Stimulated activated CD8-positive, alpha-beta memory T cell treated with anti-CD3 and anti-CD28 coated beads, Interleukin-15, amount 100 ng/mL, for 24 hours (primary cell): ENCODE measurements at regions not wholly inside any gene's neighbourhood (a gene's known extent, or its start where the extent isn't known, plus 50 kb on each side); places are given as distances from the start of the nearest gene placed in this dataset.

Source experiments
- DNase-seq: peaks from one replicate; pipeline ENCODE4 v3.0.0-alpha.2; 2020; ENCODE audit warnings: low read depth

DNA sequence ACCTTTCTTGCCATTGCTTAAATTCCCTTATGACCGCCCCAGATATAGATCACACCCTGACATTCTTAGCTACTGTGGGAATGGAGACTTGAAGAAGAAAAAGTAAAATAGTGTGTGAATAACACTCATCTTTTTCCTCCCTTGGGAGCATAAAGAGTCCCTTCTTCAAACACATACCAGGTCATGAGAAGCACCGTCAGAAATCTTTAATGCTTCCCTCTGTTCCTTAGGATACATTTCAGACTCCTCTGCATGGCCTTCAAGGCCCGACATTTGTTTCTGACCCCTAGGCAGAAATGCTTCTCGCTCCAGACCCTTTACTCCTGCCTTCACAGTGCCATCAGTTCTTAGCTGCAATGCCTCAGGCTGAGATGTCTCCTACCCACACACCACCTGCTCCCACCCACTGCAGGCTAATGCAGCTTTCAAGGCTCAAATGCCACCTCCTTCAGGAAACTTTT, 143.8 kb upstream of the IL12A start:
- DNase-seq = no peak

DNA sequence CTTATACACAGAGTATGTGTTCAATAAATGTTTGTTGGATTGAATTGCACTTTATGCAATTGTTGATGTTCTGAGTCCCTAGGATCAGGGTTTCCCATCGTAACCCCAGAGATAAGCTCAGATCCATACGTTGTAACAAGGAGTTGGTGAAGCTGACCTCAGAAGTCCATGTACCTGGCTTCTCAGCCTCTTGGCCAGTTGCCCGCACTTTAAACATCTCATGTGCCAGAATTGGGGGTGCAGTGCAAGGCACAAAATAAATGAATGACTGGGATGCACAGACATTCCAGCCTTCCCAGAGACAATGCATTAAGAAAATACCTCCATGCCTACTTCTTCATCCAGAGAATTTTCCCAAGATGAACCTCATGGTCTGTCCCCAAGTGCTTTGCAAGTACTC, 142.9 kb upstream of the IL12A start:
- DNase-seq = no peak

DNA sequence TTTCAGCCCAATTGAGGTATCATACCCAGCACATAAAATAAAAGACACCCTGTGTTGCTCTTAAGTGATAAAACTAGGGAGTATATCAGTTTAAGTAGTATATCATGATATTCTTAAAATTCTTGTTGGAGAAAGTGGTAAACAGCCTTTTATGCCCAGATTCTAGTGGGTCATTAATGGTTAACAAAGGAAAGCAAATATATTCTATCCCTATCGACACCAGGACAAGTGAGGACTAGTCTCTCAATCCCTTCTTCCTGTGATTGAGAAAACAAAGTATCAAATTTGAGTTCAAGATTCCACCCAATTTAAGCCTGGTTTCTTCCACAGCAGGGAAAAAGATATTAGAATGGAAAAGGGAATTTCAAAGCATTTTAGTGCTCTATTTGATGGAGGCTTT, 142.4 kb upstream of the IL12A start:
- DNase-seq = no peak

DNA sequence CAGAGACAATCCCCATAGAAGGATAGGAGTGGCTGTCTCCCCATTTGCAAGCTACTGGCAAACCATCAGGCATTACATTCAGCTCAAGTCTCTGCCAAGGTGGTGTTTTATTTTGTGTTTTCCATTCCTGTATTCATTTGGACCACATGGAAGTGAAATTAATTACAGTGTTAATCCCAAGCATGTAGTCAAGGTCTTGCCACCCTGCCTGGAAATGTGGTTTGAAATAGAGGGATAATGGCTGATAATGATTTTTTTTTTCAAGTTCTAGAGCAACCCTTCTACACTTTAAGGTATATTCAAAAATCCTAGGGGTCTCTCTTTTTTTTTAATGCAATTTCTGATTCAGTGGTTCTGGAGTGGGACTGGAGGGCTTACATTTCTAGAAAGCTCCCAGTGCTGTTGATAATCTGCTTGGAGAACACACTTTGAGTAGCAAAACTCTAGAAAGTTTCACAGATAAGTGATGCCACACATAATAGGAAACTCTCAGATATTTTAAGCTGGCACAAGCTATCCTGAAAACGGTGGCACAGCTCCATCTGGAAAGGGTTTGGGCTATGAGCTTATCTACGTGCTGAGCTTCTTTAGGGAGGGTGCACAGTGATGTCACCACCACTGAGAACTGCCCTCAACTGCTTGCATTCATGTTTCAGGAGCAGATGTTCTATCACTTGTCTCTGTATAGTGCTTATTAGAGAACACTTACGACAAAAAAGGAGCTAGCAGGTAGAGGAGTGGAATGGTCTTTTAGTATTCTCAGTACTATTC, 140.1 kb upstream of the IL12A start:
- no peak for DNase-seq

DNA sequence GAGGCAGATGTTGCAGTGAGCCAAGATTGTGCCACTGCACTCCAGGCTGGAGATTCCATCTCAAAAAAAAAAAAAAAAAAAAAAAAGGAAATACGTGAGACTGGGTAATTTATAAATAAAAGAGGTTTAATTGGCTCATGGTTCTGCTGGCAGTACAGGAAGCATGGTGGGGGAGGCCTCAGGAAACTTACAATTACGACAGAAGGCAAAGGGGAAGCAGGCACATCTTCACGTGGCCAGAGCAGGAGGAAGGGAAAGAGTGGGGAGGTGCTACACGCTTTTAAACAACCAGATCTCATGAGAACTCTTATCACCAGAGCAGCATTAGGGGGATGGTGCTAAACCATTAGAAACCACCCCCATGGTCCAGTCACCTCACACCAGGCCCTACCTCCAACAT, 138.2 kb upstream of the IL12A start:
- no peak for DNase-seq

DNA sequence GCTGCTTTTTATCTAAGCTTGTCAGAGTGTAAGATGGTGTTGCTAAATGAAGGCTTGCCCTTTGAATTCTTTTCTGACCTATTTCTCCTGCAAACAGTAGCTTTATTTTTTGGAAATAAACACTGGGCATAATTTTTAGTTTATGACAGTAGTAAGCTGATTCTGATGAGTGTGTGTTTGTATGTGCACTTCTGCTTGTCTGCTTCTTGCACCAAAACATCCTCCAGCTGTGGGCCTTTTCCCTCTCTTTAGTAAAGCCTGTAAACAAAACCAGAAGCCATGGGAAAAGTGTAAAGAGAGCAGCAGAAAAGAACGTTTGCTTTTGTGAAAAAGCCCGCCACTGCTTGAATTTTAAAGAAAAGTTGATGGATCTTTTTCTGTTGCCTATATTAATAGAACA, 136.4 kb upstream of the IL12A start:
- no peak for DNase-seq

DNA sequence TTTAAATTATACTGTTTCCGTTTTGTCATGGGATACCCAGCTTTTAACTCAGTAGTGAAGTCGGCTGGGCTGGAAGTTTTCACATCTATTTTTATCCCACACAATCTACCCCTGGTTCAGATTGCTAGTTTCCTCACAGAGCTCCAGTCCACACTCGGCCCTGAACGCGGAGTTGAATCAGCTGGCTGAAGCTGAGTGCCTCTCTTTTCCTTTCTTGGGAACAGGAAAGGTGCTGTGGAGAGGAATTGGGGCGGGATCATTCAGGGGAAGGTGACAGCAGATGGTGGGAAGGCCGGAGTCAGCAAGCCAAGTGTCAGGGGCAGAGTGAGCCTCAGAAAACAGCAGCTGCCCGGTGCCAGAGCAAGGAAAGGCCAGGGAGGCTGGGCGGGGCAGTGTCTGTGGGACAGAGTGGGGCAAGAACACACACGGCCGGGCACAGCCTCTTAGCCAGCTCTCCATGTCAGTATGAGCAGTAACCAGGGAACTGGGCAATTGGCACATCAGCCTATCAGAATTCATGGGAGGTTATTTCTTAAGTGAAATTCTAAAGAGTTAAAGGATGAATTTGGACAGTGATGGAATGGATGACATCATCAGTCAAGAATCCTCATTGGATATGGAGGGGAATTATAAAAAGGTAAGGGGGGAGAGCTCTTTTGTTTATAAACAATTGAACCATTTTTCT, 135.7 kb upstream of the IL12A start:
- no peak for DNase-seq

DNA sequence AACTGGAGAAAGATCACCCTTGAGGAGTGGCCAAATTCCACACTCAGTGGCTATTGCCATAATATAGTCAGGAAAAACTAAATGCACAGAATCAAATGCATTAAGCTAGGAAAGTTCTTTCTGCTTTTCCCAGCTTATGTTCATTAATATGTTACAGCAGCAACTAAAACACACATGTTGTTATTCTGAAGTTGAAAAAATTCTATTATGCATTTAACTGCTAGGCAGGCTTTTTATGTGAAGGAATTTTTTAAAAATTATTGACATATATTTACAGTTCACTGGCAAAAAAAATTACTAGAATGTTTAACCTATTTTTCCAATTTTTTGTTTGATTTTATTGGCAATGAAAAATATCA, 135.2 kb upstream of the IL12A start:
- no peak for DNase-seq

DNA sequence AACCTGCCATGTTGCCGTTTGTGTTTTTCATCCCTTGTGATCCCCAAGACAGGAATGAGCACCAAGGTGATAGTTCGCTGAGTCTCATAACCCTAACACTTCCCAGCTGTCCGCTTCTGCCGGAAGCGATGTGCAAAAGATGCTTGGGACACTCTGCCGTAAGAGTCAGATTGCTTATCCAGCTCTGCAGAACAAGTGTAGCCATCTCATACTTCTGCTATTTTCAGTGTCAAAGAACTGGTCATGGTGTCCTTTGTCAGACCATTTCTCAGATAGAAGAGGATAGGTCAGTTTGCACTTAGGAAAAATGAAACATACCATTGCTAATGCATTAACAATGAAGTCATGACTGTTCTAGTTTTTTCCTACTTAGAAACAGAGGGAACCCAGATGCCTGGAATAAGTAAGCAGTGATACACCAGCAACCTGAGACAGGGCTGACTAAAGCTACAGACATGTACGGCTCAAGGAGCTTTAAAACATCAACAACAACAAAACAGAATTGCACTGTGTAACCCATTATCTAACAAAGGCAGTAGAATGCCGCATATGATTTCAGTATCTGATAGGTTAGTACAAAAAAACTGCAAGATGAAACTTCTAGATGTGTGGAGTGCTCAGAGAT, 134.0 kb upstream of the IL12A start:
- no peak for DNase-seq

DNA sequence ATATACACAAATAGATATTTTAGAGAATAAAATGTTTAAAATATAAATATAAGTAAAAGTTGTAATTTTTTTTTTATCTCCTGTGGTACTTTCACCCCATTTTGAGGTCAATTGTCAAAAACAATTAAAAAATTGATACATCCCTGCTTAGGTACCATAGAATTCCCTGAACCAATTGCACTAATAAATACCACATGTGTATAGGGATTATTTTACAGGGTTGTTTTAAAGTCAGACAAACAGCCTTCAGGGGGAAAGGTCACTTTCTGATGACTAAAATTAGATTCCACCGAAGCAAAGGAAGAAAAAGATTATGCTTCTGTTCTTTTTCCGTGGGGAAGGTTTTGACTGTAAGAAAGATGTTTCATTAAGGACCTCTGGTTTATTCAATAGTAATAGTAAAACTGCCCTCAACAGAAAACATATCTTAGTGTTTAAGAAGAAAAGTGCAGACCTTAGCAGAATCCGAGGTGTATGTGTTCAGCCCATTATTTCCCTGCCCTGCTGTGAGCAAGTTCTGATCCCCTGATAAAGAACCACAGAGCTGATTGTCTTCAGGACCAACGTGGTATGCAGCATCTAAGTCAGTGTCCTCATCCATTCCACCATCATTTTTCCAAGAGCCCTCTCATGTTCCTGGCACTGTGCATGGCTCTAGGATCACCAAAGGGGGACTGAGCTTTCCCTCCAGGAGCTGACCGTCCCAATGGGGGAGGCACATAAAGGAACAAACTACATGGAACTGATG, 132.9 kb upstream of the IL12A start:
- no peak for DNase-seq

DNA sequence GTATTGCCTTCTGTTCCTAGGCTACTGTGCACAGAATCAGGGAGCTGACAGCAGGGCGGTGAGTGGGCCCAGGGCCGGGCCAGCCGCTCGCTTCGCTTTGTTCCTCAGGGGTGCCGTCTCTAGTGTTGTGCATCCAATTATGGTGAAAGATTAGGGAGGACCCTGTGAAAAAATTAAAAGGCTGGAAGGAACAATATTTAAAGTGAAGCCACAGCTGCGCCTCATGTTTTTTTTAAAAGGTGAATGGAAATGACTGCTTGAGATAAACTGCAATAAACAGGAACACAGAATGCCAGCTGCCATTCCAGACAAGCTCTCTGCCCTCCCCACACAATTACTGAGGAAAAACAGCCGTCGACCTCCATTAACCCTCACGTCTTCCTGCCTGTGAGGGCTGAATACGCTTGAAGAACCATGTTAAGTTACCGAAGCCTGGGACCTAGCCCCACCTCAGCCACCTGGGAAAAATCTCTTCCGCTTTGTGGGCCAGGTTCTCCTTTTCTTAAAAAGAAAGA, 132.0 kb upstream of the IL12A start:
- no peak for DNase-seq

DNA sequence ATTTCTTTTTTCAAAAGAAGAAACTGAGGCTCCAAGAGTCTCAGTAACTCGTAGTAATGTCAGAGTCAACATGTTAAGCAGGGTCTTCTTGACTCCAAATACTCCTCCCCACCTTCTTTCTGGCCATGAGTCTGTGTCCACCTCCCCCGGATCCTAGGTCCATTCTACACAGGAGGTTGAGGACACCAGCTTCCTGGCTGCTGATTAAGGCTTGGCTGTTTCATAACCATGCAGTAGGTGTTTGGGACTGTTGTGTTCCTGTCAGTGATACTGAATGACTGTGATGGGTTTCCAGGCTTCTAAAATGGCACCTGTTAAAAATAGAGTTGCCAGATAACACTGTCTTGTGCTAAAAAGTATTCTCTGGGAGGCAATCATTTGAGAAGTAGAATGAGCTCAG, 130.8 kb upstream of the IL12A start:
- no peak for DNase-seq

DNA sequence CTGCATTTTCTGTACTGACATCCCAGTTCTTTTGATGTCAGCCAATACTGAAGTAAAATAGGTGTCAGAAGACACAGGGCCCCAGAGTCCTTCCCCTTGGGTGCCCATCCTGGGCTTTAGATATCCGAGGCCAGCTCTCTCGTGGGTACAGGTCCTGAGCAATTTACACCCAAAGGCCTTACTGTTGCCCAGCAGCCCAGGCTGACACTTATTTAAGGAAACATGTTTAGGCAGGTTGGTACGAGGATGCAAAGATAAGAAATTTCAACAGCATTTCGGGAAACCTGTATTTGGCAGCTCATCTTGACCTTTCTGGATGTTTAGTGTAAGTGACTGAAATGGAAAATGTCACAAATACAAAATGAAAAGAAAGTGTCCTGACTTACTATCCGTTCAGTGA, 130.0 kb upstream of the IL12A start:
- no peak for DNase-seq

DNA sequence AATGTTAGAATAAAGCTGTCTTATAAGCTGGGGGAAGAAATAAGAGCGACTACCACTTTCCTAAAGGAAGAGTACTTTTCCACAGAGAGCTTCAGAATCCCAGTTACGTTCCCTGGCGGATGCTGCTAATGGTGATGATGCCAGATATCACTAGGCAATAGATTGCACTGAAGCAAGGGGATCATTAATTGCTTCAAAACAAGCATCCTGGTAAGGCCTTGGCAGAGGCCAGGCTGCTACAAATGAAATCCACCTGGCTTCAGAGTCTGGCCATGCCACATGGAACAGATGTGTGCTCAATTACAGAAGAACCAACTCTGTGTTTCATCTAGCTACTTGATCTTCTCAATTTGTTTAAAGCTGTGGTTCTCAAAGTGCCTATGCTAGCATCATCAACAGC, 129.2 kb upstream of the IL12A start:
- DNase-seq = no peak

DNA sequence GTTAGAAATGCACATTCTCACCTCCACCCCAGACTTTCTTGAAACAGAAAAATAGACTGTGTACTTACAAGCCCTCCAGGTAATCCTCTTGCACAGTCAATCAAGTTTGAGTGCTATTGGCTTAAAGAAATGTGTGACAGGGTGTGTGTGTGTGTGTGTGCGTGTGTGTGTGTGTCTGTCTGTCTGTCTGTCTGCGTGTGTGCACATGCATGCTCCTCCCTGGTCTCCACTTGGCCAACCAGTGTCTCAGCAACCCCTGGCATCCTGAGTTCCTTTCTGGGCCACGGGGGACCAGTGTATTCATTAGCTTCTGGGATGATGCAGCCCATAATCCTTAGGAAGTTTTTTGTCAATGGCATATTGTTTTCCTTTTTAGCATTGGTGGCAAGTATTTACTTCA, 128.8 kb upstream of the IL12A start:
- no peak for DNase-seq

DNA sequence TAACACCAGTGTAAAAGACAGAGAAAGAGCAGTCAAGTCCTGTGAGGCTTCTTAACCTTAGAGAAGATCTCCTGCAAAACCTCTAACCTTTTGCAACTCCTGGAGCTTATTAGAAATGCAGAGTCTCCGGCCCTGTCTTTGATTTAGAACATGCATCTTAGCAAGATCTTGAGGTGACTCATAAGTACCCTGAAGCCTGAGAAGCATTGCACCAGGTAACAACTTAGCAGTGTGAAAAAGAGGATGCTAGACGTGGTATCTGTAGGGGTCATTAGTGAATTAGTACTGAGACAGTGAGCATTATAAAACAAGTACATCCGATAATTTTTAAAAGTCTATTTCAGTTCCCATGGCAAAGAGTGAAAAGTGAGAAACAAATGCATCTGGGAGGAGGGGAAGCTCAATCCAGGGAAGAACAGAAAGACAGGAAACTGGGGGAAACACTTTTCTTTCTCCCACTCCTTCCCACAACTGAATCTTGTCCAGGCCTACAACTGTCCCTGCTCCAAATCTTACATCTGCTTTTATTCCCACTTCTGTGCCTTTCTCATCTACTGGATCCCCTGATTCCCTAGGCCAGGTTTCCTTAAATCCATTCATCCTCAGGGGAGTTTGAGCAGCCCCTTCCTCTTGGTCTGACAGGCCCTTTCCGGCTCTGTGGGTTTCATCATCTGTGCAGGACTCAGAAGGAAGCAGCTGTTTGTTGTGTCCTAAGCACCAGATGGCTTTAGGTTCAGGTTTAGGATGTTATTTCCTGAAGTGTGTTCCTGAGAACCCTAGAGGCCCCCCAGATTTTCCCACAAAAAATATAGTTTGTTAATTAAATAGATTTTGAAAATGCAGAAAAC, 128.1 kb upstream of the IL12A start:
- no peak for DNase-seq

DNA sequence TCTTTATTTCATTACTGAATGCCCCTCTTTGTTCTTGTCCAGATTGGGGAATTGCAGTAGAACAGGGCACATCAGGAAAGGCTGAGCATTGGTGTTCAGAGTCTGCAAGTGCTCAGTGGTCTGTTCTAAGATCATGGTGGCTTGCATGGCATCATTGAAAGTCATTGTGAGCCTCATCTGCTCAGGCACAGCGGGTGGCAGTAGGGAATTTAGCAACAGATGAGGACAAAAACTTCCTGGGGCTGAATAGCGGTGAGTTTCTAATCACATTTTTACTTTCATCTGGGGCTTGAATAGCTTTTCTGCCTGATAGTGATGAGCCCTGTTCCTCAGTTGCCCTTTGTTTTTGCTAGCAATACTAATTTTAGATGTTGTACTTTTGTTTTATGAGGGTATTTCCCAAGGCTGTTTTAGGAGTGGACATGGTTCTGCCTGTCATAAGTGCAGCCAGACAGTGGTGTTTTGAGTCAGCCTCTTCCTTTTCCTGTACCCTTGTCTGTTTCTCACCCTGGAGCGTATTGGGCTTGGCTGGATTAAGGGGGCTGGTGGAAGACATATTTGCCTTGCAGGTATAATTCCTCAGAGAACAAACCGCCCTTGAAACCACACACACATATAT, 127.2 kb upstream of the IL12A start:
- no peak for DNase-seq

DNA sequence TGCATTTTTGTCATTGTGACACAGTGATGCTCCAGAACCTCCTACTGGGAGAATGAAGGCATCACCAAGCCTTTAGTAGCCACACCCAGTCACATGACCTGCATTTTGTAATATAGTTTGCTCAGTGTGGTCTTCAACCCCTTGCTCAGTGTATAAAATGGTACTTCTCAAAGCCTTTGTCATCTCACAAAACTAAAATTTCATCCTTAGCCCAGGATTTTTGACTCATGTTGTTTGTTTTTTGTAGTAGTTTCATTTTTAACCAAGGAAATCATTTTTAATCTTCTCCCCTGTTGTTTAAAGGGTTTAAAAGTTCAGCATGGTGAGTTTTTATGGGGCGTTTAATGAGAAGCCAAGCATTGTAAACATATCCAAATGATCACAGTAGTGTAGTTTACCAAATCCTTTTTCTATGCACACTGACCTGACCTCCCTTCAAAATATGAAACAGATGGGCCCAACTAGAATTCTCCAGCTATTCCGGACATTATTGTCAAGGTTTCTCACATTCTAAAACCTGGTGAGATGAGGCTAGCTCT, 123.5 kb upstream of the IL12A start:
- DNase-seq = no peak

DNA sequence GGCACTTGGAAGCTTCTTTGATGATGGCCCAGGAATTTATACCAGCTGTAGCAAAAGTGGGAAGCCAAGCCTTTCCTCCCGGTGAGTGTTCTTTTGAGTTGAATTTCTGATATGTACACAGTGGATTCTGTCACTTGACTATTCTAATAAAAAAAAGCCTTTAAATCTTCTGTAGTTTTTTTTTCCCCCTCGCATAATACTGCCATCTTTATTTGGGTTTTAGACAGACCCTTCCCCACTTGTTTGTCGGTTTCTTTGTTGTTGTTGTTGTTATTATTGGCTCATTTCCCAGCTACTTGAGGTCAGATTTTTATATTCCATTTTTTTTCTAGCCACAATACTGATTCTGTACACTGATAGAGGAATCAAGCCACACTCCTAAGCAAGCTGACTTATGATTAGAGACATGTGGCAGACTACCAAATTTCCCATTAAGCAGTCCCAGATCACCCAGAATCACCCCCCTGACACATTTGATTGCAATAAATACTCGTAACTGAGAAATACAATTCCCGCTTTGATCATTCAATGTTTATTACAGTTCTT, 122.4 kb upstream of the IL12A start:
- DNase-seq = no peak

DNA sequence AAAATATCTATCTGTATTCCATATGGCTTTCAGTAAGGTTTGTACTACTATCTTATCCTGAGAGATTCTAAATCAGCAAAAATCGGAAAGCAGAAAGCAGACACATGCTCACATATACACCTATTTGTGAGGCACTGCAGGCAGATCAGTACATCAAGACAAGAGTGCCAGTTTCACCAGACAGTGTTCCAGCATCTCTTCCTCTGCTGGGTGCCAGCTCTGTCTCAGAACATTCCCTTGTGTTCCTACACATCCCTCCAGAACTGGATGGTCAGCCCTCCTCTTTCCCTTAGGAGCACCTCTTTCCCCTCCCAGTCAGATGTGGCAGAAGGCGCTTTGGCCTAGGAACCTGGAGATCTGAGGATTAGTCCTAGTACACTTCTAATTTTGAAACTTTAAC, 121.3 kb upstream of the IL12A start:
- DNase-seq = no peak

DNA sequence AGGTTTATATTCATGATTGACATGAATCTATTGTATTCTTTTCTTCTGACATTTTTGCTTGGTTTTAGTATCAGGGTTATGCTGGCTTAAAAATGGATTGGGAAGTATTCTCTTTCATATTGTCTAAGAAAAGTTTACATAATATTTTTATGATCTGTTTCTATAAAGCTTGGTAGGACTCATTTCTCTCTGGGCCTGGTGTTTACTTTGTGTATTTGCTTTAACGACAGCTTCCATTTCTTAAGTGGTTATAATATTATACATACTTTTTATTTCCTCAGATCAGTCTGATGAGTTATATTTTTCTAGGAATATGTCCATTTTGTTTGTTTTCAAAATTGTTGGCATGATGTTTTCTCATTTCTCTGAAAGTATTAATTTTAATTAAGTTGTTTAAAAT, 117.9 kb upstream of the IL12A start:
- DNase-seq = no peak
